AG09309 (cell line): ENCODE measurements at regions not wholly inside any gene's neighbourhood (a gene's known extent, or its start where the extent isn't known, plus 50 kb on each side); places are given as distances from the start of the nearest gene placed in this dataset.

Experiments used
- DNase-seq: peaks from one replicate; pipeline ENCODE4 v3.0.0-alpha.2; 2010; ENCODE audit warnings: low read depth
- H3K4me3 ChIP-seq: 2 replicates; pipeline ENCODE4 v1.5.1; 2011; ENCODE audit warnings: mild to moderate bottlenecking, low read depth, low read length, moderate library complexity; ENCODE audit not compliant: control insufficient read depth
- CTCF ChIP-seq: IDR thresholded peaks from 2 replicates; pipeline ENCODE4 v1.5.1; 2011; ENCODE audit warnings: mild to moderate bottlenecking, low read depth, low read length, inconsistent platforms; ENCODE audit not compliant: insufficient read depth, control insufficient read depth; ENCODE audit errors: missing control alignments

- no peak for TF ChIP-seq CTCF
- DNase-seq = no peak
- H3K4me3 ChIP-seq = no peak overlapping the region
Measured at GRCh38 chr4:53686521-53686920, 95.2 kb upstream of the LNX1 start.

GRCh38 chr4:53684136-53685130 is 93.1 kb upstream of the LNX1 start:
- no peak for DNase-seq
- H3K4me3 ChIP-seq = no peak overlapping the region
- TF ChIP-seq CTCF = no peak

- TF ChIP-seq CTCF = no peak
- H3K4me3 ChIP-seq = no peak overlapping the region
- DNase-seq = no peak
Measured at GRCh38 chr4:53682908-53683307, 91.6 kb upstream of the LNX1 start.

DNA sequence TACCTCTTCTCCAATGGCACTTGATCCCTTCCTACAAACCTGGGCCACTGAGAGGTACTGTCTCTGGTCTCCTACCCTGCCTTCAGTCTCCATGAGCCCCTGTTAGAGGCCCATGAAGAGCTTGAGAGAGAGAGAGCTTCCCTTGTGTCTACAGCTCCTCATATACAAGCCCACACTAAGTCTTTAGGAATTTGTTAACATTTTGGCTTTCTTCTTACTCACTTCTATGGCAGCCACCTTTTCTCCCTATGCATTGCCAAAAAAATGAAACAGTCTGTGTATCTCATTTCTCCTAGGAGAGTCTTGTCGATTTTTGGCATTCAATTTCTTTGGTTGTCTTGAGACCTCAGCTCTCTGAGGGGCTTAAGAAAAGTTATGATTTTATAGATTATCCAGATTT is 90.9 kb upstream of the LNX1 start:
- no peak for TF ChIP-seq CTCF
- no peak overlapping the region for H3K4me3 ChIP-seq
- DNase-seq = peak; percentile 24

GRCh38 chr4:53680598-53680997 is 89.3 kb upstream of the LNX1 start:
- no peak for TF ChIP-seq CTCF
- DNase-seq = no peak
- no peak overlapping the region for H3K4me3 ChIP-seq

GRCh38 chr4:53680168-53680567 is 88.9 kb upstream of the LNX1 start:
- DNase-seq = no peak
- no peak for TF ChIP-seq CTCF
- no peak overlapping the region for H3K4me3 ChIP-seq

DNA sequence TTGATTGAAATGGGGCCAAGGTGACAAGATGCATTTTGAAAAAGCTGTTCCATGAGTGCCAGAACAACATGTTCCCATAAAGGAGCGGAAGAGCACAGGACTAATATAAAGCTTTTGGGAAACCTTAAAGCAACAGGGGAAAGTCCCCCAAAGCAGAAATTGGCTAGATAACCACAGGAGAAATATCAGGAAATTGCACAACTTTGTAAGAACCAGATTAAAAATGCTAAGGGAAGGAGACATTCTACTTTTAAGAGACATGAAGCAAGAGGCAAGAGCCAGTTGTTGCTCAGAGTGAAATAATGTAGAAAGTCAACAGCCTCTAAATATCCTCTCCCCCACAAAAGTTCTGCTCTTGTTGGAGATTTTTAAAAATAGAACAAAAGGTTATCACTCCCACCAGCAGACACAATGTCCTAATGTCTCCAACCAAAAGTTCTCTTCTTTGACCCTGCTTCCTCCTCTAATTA is 85.2 kb upstream of the LNX1 start:
- TF ChIP-seq CTCF = no peak
- DNase-seq = peak; percentile 55

More for the DNA sequence above, 85.2 kb upstream of the LNX1 start:
- H3K4me3 ChIP-seq = no peak overlapping the region
